GM18517 (cell line): ENCODE measurements at regions not wholly inside any gene's neighbourhood (a gene's known extent, or its start where the extent isn't known, plus 50 kb on each side); places are given as distances from the start of the nearest gene placed in this dataset.
"Not testable (repeated sequence)": the region's sequence is repeated elsewhere in the genome, so short reads cannot be mapped to it uniquely, and the experiment has no call there.

ENCODE experiments used
- ATAC-seq: cut with Tn5 transposase; IDR thresholded peaks from one replicate; pipeline ENCODE4 v1.9.1; 2021; ENCODE audit warnings: mild to moderate bottlenecking, moderate library complexity; ENCODE audit not compliant: unreplicated experiment

- no peak for ATAC-seq
Observed at GRCh38 chr14:86065407-86065806, 535.5 kb downstream of the FLRT2 start.

GRCh38 chr14:86064595-86064994 lies 534.7 kb downstream of the FLRT2 start:
- ATAC-seq = not testable (repeated sequence)

DNA sequence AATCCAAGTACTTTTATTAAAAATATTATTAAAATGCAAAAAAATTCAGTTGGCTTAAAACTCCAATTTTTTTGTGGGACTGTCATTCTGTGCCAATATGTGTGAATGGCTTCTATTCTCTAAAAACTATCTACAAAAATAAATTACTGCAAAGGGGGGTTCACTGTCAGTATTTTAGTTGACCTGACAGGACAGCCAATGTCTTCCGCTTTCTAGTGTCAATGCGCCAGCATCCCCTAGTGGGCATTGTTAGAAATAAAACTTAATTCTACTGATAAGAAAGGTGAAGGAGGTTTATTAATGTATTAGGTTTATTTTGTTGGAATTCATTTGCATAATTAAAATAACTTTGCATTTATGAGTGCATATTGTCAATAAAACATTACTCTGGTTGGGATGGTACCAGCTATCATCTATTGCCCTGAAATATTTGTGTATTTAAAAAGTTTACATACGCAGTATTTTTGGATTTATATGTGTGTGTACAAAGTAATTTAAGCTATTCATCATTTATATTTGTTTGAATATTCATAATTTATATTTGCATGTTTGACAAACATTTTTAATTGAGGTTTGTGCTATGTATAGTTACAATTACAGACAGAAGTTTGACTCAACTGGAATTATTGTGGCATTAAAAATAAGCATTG lies 527.2 kb downstream of the FLRT2 start:
- ATAC-seq = no peak

DNA sequence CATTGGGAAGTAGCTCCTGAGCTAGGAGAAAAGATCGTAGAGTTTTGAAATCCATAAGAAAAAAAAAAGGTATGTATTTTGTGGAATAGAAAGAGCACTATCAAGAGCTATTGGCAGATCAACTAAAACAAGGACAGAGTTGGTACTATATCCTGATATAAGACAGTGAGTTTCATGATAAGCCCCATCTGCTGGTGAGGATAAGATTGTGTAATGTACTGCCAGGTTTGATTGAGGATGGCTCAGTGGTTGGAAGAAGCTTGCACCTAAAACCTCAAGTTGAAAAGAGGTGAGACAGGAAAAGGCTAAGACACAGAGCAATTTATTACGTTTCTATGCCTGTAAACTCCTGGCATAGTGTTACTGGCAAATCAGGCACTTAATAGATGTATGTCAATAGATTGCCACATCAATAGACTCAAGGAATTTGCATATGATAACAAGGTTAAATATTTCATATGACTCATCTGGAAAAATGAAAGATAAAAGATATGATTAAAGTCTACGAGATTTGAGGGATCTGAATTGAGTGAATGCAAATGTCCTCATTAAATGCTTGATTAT lies 525.6 kb downstream of the FLRT2 start:
- ATAC-seq = no peak

GRCh38 chr14:86052868-86053267 lies 522.9 kb downstream of the FLRT2 start:
- ATAC-seq = no peak

GRCh38 chr14:86050757-86051156 lies 520.8 kb downstream of the FLRT2 start:
- ATAC-seq = no peak

DNA sequence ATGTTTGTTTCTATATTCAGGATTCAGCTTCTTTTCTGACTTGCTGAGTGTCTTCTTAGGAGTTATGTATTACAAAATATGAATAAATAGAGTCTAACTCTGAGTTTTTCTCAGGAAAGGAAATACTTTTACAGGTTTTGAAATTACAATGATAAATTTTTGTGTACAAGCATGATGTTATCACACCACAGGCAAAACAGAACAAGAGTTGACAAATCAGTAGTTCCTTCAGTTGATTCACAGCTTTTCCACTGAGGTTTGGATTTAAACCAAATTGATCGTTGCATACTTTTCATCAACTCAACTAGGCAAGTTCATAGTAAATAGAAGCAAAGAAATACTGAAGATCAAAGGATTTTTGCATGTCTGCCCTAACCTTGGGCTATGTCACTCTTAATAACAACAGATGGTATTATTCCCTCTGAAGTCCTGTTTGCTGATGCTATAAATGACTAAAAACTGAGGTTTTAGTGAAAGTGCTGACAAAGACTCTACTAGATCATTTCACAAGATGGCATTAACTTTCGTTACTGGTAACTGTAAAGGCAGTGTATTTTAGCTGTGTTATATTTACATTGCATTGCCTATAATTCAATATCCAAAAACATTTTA lies 520.2 kb downstream of the FLRT2 start:
- ATAC-seq = no peak

DNA sequence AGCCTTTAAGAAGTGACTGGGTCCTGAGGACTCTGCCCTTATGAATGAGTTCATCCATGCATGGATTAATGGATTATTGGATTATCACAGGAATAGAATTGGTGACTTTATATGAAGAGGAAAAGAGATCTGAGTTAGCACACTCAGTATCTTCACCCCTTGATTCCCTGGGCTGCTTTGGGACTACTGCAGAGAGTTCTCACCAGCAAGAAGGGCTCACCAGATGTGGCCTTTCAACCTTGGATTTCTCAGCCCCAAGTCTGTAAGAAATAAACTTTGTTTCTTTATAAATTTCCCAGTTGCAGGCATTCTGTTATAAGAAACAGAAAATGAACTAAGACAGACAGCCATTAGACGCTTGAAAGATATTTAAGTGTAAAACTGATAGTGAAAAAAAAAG lies 509.2 kb downstream of the FLRT2 start:
- ATAC-seq = no peak

DNA sequence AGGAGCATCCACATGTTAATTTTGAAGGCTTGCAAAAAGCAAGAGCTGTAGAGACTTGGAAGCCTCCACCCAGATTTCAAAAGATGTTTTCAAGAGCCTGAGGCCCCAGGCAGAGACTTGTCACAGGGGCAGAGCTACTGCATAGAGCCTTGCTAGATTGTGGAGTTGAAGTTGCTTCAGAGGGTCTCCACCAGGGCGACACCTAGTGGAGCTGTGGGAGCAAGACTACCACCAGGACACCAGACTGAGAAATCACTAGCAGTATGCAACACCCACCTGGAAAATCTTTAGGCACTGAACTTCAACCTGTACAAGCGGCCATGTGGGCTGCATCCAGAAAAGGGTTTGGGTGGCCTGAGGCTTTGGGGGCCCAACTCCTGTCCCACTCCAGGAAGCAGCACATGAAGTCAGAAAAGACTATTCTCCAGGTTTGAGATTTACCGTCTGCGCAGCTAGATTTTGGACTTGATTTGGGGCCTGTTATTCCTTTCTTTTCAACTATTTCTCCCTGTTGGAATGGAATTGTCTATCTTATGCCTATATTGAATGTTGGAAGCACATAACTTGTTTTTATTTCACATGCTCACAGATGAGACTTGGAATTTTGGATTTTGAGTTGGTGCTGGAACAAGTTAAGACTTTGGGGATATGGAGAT lies 508.6 kb downstream of the FLRT2 start:
- no peak for ATAC-seq

- peak; percentile 59 for ATAC-seq
Observed at GRCh38 chr14:86035882-86036281, 505.9 kb downstream of the FLRT2 start.

- no peak for ATAC-seq
Observed at GRCh38 chr14:86027990-86028389, 498.0 kb downstream of the FLRT2 start.

- ATAC-seq = no peak
Observed at GRCh38 chr14:86027144-86027543, 497.2 kb downstream of the FLRT2 start.

DNA sequence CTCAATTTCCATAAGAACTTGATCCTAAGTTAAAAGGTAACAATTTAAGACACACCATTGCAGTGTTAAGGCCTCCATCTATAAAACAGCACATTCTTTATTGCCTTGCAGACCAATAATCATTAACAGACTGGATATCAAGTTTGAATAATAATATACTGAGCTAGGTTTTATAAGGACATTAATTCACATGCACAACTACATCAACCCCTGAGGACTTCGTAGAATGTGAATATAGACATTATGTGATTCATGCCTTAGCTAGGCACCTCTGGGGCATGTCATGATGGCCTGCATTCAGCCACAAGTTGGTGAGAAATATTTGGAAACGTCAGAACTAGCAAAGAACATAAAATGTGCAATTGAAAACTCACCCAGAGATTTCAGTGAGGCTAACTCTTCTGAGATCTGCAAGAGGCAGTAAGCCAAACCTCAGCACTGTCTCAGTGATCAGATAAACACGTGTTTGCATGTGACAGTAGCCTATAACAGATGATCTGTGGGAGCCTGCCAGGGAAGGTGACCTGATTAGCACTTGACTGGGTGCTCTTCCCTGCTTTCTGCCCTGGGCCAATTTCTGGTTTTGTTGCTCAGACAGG lies 492.2 kb downstream of the FLRT2 start:
- no peak for ATAC-seq

GRCh38 chr14:86020841-86021240 lies 490.9 kb downstream of the FLRT2 start:
- ATAC-seq = no peak

DNA sequence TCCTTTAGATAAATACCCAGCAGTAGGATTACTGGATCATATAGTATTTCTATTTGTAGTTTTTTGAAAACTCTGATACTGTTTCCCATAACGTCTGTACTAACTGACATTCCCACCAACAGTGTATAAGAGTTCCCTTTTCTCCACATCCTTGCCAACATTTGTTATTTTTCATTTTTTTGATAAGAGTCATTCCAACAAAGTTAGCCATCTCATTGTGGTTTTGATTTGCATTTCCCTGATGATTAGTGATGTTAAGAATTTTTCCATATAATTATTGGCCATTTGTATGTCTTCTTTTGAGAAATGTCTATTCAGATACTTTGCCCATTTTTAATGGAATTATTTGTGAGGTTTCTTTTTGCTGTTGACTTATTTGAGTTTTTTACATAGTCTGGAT lies 486.0 kb downstream of the FLRT2 start:
- no peak for ATAC-seq

GRCh38 chr14:86015511-86015910 lies 485.6 kb downstream of the FLRT2 start:
- no peak for ATAC-seq

- ATAC-seq = no peak
Observed at GRCh38 chr14:86013641-86014040, 483.7 kb downstream of the FLRT2 start.

GRCh38 chr14:86012461-86012860 lies 482.5 kb downstream of the FLRT2 start:
- no peak for ATAC-seq

- ATAC-seq = no peak
Observed at GRCh38 chr14:86003998-86004397, 474.1 kb downstream of the FLRT2 start.

DNA sequence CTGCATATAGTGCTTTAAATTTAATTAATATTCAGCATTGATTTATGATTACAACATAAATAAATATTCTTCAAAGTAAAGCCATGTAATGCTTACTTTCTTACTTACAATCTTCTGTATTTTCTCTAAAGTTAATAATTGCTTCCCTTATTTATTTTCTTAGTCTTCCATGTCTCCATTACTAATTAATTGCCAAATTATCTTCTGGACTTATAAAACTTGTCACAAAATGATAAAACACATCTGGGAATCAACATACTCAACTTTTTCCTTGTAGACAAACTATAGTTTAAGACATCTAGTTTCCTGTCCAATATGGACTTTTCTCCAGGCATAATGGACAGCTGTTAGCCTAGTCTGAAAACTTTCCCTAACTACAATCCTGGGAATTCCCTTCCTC lies 466.6 kb downstream of the FLRT2 start:
- no peak for ATAC-seq

DNA sequence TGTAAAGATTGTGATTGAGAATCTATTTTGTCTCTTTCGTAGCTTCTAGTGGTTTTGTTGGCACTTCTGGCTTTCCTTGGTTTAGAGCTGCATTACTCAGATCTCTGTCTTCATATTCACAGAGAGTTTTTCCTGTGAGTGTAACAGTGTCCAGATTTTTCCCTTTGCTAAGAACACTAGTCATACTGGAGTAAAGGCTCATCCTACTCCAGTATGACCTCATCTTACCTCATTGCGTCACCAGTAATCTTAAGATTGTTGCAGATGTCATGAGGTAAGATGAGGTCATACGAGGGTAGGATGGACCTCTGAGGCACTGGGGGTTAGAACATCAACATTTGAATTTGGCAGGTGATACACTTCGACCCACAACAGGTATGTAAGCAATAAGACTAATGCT lies 461.2 kb downstream of the FLRT2 start:
- ATAC-seq = no peak

DNA sequence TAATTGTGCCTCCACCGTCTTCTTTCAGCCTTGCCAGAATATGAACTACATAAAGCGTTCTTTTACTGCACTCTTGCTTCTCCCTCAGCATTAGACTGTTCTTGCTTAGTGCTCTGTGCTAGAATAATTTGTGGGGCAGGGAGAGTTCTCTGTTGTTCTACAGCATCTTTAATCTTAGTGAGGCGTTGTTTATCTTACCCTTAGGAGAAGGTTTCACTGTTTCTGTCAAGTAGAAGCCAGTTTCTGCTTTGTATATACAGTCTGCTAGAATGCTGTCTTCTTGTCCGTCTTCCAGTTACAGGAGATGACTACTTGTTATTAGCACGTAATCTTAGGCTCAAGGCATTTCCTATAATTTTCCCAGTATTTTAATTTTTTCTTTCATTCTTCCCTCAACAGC lies 458.0 kb downstream of the FLRT2 start:
- ATAC-seq = no peak
